HG03025 (cell line): ENCODE measurements at regions not wholly inside any gene's neighbourhood (a gene's known extent, or its start where the extent isn't known, plus 50 kb on each side); places are given as distances from the start of the nearest gene placed in this dataset.

Experiments used
- ATAC-seq: cut with Tn5 transposase; IDR thresholded peaks from one replicate; pipeline ENCODE4 v1.9.1; 2021; ENCODE audit warnings: mild to moderate bottlenecking, moderate library complexity; ENCODE audit not compliant: unreplicated experiment, low FRiP score

DNA sequence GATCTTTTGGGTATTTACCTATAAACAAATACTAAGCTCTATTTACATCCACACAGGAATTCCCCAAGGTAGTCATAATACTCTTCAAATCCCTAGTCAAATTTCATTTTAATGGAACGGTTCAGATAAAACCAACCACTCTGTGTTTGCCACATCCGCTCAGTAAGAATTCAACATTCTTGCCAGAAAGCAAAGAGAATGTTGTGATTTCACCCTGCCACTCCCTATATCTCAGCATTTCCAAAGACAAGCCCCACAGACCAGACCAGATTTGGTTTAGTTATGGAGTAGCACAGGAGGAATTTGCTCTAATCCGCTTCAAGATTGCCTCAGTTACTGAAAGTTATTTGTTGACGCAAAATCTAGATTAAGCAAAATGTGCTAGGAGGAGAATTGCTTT is 105.6 kb upstream of the SERP2 start:
- ATAC-seq, result no peak

DNA sequence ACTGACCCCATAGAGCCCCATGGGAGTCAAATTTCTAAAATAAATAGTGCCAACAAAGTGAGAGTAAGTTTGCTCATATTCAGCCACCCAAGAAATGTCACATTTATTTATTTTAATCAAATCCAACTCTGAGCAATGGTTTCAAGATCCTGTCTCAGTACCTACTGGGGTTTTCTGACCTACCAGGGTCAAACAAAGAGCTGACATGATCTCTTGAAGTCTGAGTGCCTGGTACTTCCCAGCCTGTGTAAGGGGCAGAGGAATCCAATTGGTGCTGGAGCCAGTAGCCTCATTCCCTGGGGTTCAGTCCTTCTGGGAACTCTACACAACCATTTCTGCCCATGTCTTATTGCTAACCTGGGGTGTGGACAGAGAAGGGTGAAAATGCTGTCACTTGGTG is 104.6 kb upstream of the SERP2 start:
- ATAC-seq, result no peak

DNA sequence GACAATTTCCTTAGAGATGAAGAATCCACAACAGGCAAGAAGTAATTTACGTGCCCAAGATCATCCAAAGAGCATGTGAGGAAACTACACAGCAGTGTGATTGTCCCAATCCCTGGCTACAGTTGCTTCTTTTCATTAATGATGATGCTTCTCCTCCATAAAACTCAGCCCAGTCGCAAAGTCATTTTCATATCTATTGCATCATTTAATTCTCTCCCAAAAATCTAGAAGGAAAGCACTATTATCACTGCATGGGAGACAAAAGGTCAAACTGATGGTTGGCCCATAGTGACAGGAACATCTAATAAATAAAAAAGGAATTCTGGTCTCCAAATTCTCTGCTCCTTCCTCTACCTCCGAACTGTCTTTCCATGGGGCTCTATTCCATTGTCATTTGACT is 103.5 kb upstream of the SERP2 start:
- ATAC-seq, result no peak

DNA sequence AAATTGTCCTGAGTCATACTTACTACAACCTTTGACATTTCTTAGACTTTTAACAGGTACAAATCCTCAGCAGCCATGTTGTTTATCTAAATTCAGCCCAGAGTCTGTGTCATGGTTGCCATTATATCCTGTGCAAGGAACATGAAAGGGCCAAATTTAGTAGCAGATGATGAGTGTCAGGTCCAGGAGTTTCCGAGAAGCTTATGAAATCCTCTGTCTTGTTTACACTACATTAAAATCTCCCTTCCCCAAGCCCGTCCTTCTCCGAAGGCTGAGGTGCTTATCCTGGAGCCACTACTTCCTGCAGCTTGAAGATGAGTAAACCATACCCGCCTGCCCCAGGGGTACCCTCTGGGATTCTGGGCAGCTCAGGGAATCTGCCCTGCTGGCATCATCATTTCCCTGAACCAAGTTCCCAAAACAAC is 102.6 kb upstream of the SERP2 start:
- no peak for ATAC-seq

DNA sequence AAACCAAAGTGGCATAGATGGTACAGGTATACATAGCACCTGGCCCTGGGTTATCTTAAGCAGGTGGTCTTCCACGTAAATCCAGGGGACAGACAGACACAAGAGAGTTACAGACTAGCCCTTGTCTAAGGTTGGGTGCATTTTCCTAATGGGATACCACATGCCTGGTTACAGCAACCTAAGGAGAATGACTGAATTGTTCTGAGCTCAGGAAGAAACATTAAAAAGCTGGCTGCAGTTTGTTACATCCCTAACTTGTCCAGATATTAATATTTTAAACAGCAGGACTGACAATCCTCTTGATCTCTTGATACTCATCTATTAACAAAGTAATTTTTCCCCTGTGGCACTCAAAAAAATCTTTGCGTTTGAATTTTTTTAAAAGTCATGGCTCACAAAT is 102.2 kb upstream of the SERP2 start:
- no peak for ATAC-seq

DNA sequence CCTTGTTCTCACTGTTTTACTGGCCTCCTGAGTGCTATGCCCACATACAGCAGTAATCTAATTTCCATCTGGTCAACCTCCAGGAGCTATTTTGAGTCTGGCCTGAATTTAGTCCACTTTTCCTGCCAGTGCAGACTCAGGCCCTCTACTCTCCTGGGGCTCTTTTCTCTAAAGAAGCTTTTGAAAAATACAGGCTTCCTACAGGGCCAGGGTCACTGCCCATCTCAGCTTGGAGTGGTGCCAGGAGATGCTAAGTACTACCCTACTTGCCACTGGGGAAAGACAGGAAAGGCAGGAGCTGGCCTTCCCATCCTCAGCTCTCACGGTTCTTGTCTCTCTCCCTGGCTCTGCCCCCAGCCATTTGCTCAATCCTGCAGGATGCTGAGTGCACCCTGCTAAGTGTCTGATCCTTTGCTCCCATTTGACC is 101.7 kb upstream of the SERP2 start:
- ATAC-seq, result no peak

DNA sequence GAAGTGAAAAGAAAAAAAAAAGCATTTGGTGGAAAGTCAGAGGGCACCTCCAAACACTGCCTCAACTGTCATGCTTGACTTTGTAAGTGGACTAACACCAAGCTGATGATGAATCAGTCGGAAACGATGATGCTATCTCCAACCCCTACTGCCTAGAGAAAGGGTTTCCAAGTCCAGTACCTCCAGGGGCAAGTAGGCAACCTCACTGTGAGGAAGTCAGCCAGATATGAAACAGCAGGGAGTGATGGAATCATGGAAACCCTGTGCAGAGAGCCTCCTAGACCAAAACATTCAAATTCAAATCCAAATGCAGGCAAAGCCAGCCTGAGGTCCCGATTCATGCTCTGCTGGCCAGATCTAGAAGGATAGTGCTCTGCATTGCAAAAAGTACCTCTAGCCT is 100.9 kb upstream of the SERP2 start:
- no peak for ATAC-seq

DNA sequence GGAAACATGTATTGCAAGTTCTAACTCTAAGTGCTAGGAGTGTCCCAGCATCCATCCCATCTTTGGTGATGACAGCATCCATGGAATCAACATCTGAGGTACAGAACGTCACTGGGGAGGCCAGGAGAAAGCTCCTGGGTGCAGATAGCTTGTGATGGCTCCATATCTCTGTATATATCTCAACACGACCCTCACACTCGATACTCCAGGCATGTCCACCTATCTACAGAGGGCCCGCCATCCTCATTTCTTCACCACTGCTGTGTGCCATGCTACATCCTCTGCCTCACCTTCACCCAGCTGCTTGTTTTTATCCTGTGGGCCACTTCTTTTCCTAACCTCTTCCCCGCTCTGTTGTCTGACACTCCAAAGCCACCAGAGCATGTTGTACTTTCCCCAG is 100.4 kb upstream of the SERP2 start:
- no peak for ATAC-seq

DNA sequence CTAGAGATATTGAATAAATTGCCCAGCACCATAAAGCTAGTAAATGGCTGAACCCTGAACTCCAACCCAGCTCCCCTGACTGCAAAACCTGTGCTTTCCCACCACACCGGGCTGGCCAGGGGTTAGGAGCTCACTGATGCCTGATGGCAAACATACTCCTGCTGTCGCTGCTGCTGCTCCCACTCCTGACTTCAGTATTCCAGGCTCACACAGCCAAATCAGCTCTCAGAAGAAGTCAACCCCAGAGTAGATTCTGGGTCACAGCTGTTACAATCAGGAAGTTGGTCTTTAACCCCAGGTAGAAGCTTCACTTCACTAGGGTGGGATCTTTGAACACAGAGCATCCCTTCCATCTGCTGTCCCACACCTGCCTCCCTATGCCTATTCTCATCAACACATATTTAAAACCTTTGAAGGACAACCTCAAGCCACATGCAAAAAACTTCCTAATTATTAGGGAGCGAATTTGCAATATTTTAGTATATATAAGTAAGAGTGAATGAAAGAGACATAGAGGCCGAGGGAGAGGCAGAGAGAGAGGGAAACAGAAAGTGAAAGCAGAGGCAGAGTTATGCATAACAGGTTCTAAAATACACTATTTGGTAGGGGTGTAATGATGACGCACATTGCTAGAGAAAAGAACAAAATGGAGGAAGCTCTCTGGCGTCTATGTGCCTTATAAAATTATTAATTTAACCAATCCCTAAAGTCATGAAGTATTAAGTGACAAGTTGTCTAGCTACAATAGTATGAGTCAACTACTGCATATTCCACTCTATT is 99.4 kb upstream of the SERP2 start:
- ATAC-seq, result peak; percentile 85

DNA sequence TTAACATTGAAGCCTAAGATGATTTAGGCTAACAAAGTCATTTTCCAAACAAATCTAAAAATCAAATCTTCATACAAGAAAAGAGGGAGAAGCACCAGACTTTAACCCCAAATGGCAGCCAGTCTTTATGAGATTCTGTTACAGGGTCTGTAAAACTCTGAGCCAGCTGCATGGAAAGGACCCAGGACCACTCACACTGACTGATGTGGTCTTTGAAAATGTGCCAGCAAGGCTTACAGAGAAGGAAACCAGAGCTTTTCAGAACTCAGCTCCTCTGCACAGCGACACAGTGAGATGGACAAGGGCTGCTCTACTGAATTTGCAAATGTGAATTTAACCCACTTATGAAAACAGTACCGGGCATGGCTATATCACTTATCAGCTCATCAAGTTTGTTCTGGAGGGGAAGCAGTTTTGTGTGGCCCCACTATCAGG is 98.8 kb upstream of the SERP2 start:
- ATAC-seq, result no peak

DNA sequence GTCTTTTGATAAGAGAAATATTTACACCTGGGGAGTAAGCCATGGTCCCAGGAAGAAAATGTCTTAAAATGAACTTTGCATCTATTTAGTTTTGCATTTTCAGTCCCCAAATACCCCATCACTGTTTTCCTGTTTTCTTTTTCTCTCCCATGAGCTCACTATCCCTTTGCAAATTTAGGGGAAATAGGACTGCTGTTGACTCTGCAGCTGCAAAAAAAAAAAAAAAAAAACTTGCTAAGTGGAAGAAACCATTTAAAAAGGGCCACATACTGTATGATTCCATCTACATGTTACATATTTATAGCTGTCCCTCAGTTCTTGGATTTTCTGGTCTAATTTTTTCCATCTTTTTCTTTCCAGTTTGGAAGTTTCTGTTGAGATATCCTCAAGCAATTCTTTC is 98.2 kb upstream of the SERP2 start:
- no peak for ATAC-seq

DNA sequence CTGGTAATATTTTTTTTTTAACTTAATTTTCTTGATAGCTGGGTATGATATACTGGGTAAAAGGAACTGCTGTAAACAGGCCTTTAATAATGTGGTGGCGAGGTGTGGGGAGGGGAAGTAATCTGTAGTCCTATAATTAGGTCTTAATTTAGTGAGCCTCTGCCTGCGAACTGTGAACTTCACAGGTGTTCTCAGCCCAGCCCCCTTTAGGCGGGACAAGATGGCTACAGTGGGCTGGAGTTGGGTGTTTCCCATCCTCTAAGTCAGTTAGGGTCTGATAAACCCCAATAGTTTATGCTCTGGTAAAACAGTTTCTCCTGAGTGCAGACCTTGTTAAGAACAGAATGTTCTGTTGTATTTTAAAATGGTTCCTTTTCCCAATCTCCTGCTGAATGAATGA is 97.6 kb upstream of the SERP2 start:
- no peak for ATAC-seq

DNA sequence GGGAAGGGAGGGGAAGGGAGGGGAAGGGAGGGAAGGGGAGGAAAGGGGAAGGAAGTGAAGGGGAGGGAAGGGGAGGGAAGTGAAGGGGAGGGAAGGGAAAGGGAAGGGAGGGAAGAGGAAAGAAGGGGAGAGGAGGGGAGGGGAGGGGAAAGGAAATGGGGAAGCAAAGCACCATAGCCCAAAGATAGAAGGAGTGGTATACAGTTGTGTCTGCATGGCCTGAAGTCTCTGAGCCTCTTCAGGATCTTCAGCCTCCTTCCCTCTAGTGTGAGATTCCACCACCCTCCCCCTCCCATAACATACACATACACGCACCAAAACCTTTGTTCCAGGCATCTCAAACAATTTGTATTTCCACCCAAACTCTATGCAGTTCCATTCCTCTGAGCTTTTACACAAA is 96.2 kb upstream of the SERP2 start:
- no peak for ATAC-seq

DNA sequence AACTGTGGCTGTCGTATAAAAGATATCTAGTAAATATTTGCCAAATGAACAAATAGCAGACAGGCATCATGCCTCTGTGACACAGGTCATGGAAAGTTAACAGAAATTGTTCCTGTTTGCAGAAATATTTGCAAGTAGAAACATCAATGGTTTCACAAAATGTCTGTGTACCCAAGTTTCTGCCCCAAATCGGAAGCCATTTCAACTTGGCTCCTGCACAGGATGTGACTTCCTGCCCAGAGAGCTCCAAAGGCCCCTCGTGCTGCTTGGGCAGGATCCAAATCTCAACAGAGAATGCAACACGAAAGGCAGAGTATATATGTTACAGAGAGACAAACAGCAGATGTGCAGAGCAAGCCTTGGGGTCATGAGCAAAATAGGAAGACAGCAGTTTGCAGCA is 95.5 kb upstream of the SERP2 start:
- no peak for ATAC-seq

DNA sequence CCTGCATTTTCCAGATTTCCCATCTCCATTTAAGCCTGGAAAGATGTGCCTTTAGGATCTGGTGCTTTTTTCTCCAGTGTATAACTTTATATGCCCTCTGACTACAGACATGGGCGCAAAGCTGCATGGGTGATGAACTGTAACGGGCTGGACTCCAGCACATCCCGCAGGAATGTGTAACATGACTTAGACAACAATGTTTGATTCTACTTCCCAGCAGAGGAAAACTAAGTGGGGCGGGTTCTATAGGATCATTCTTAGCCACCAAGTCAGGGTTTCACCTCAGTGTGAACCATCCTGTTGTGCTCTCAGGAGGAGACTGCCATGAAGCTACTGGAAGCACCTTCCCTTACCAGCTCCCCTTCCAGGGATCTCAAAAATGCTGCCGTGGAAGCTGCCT is 93.2 kb upstream of the SERP2 start:
- no peak for ATAC-seq

DNA sequence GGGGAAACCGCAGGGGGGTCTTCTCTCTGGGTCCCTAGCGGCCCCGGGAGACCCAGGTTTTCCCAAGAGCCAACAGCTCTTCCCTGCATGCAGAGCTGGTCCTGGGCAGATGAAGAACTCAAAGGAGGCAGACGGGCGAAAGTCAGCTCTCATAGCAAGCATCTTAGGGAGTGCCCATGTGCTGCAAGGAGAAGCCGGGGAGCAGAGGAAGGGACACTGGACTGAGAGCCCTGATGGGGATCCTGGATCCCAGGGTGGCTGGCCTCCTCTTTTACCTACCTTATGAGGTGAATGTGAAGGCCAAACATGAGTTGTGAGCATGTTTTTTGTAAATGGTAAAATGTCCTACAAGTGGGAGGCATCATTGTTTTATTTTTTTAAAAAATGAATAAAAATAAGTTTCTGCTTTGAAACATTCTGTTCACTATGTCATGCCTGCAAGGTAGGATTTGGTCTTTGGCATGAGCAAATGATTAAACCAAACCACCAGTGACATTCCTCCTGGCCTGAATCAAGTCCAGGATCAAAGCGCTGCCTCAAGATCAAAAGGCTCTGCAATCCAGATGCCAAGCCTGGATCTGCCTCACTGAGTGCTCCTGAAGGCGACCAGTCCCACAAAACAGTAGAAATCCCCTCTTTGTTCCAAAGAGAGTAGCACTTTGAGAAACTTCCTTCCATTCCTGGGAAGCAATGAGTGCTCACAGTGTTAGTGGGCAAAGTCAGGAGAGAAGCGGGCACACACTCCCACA is 92.2 kb upstream of the SERP2 start:
- no peak for ATAC-seq

DNA sequence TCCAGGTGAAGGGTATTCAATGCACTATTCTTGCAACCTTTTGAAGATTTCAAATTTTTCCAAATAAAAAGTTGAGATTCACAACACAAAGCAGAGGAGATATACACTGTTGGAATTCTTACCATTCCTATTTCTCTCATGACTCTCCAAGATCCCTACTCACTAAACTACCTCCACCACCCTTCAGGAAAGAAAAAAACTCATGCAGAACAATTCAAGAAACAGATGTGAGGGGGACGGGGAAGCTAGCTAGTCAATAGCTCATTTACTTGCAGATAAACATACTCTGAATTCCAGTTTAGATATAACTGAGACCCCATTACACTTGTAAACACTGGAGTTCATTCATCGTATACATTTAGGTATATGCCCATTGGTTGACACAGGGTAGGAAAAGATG is 90.0 kb upstream of the SERP2 start:
- no peak for ATAC-seq

DNA sequence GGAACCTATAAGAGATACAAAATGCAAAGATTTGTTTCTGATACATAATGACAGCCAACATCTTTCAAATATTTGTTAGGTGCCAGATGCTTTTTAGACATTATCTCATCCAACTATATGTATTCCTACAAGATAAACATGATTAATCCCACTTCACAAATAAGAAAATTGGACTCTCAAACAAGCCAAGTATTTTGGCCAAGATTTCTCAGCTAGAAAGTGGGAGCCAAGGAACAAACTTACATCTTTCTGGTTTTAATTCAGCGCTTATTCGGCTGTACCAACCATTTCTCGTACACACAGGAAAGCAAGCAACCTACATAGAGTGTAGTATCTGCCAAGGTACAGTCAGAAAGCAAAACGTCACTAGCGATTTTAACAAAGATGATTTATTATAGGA is 85.7 kb upstream of the SERP2 start:
- no peak for ATAC-seq

DNA sequence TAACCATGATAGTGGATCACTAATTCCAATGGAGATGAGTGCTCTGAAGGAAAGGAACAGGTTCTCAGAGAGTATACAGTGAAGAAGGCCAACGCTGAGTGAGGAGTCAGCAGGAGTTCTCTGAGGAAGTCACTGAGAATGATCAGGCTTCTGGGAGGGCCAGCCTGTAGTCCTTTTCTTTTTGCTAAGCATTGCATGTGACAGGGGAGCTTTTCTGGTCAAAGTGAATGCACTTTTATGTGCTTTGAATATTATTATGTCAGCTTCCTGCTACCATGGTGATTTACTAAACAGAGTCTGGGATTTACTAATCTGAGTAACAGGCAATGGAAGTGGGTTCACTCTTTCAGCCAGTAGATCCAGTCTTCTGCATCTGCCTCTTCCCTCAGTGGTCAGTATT is 81.1 kb upstream of the SERP2 start:
- no peak for ATAC-seq

DNA sequence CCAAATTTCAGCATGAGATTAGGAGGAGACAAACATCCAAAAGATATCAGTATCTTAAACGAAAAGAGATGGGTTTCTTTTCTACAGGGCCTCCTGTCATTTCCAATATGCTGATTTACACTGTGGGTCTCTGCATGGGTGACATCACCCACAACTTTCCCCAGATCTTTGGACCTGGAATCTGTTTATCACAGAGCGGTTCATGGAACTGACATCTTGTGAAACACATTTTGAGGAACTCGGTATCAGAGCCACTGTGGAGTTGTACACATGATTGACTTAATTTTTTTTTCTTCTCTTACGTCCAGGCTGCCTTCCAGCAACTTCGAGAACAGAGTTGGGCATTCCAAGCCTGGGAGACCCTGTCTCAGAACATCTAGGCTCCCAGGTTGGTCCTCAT is 80.2 kb upstream of the SERP2 start:
- ATAC-seq, result no peak

DNA sequence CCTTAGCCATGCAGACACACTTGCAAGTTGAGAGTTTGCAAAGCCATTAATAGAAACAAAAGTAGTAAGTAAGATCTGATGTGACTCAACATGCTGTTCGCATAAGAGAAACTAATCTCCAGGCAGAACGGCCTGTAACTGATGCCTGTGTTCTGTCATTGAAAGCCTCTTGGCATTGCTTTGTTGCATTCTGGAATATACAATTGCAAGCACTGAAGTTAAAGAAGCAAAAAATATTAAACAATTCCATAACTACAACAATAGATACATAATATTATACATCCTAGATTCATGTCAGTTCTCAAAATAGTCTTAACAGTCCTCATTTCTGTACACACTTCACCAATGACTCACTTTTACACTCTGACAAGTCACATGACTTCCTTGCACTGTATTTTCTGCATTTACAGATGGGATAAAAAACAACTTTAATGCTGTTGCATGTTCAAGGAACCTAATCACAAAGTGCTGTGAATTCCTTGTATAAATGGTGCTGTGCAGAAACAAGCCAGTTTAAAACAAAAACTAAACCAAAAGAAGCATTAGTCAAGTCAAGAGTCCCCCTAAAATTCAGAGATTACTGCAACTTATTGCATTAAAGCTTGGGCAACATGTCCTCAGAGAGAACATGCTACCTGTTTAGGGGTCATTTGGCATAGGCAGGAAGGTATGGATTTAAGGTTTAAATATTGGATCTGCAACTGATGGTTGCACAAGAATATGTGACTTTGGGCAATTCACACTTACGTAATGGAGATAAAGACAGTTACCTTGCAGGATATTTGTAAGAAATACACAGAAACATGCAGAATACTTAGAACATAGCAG is 79.5 kb upstream of the SERP2 start:
- no peak for ATAC-seq
